ENCODE measurements at regions not wholly inside any gene's neighbourhood (a gene's known extent, or its start where the extent isn't known, plus 50 kb on each side); places are given as distances from the start of the nearest gene placed in this dataset.

DNA sequence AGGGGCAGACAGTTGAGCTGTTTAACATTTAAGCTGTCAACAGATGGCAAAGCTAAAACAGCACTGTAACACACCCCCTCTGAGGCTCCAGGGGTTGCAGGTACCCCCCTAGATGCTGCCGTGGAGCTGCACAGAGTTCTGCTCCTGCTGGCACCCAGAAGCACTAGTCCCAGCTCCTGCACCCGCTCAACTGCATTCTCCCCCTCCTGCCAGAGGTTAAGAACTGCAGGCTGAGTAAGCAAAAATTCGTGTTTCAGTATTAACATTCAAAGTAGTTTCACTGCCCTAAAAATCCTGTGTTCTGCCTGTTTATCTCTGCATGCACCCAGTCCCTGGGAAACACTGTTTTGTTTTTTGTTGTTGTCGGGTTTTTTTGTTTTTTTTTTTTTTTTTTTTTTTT is 790.8 kb upstream of the KCND2 start:
- TF ChIP-seq, protein P1, sequence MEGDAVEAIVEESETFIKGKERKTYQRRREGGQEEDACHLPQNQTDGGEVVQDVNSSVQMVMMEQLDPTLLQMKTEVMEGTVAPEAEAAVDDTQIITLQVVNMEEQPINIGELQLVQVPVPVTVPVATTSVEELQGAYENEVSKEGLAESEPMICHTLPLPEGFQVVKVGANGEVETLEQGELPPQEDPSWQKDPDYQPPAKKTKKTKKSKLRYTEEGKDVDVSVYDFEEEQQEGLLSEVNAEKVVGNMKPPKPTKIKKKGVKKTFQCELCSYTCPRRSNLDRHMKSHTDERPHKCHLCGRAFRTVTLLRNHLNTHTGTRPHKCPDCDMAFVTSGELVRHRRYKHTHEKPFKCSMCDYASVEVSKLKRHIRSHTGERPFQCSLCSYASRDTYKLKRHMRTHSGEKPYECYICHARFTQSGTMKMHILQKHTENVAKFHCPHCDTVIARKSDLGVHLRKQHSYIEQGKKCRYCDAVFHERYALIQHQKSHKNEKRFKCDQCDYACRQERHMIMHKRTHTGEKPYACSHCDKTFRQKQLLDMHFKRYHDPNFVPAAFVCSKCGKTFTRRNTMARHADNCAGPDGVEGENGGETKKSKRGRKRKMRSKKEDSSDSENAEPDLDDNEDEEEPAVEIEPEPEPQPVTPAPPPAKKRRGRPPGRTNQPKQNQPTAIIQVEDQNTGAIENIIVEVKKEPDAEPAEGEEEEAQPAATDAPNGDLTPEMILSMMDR (IDR thresholded peaks at IDR 0.05): no peak
- Histone ChIP-seq H3K4me3 (no peak overlapping the region), H3K27ac (no peak overlapping the region), H3K27me3 (no peaks in the 10 kb centered on the region), H3K9me3 (no peaks in the 10 kb centered on the region), H3K4me1 (no peaks in the 10 kb centered on the region), H3K36me3 (no peaks in the 10 kb centered on the region)
- DNase-seq (peak in 1 of 4 donors; percentile 9), ATAC-seq (peak; percentile 41)
- intact Hi-C loops (cut with DNase I): no loop called here

DNA sequence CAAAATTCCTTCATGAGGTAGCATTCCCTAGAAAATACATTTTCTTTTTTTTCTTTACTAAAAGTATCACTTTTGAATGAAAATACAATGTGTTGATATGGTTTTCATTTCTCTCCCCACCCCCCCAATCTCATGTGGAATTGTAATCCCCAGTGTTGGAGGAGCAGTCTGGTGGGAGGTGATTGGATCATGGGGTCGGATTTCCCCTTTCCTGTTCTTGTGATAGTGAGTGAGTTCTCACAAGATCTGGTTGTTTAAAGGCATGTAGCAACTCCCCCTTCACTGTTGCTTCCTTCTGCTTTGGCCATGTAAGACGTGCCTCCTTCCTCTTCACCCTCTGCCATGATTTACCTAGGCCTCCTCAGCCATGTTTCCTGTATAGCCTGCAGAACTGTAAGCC is 790.3 kb upstream of the KCND2 start:
- H3K9me3 ChIP-seq: no peaks in the 10 kb centered on the region
- no peak overlapping the region for H3K4me3 ChIP-seq
- H3K27me3 ChIP-seq: no peaks in the 10 kb centered on the region
- DNase-seq (no peak), ATAC-seq (no peak)
- TF ChIP-seq, protein P1 (IDR thresholded peaks at IDR 0.05): no peak
- intact Hi-C loops (cut with DNase I): no loop called here
- no peak overlapping the region for H3K27ac ChIP-seq
- no peaks in the 10 kb centered on the region for H3K36me3 ChIP-seq
- H3K4me1 ChIP-seq: no peaks in the 10 kb centered on the region

DNA sequence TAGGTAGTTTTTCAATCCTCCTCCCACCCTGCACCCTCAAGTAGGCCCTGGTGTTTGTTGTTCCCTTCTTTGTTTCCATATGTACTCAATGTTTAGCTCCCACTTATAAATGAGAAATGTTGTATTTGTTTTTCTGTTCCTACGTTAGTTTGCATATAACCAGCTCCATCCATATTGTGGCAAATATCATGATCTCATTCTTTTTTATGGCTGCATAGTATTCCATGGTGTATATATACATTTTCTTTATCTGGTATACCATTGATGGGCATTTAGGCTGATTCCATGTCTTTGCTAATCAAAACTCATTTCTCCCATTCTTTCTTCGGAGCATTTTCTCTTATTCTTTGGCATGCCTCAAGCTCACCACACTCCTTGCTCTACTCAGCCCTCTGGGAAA is 789.6 kb upstream of the KCND2 start:
- no peak overlapping the region for H3K4me3 ChIP-seq
- DNase-seq: no peak
- TF ChIP-seq, protein P1 (IDR thresholded peaks at IDR 0.05): no peak
- H3K36me3 ChIP-seq: no peaks in the 10 kb centered on the region
- H3K27ac ChIP-seq: no peak overlapping the region
- H3K27me3 ChIP-seq: no peaks in the 10 kb centered on the region
- no peaks in the 10 kb centered on the region for H3K4me1 ChIP-seq
- intact Hi-C loops (cut with DNase I): no loop called here
- ATAC-seq: no peak
- H3K9me3 ChIP-seq: no peaks in the 10 kb centered on the region

DNA sequence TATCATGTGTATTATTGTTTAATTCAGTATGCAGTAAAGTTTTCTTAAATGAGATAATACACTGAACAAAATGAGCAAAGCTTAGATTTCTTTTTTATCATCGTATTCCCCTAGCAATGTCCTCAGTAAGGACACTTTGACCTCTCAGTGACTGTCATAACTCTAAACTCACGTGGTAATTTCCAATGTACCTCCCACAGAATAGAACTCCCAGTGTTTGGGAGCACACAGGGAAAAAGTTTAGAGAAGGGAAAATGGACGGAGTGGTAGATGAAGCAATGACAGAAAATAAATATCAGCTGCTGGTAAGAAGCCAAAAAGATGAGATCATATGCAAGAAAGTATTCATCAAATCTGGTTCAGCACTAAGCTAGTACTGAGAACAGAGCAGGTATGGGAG is 758.6 kb upstream of the KCND2 start:
- Histone ChIP-seq H3K36me3 (no peaks in the 10 kb centered on the region), H3K27me3 (no peaks in the 10 kb centered on the region), H3K27ac (no peak overlapping the region), H3K4me1 (no peaks in the 10 kb centered on the region), H3K9me3 (peaks cover 0 to 4% of the 10 kb centered on the region in 2 donors), H3K4me3 (no peak overlapping the region)
- intact Hi-C loops (cut with DNase I): no loop called here
- DNase-seq (no peak), ATAC-seq (no peak)
- TF ChIP-seq, protein P1 (IDR thresholded peaks at IDR 0.05): no peak

DNA sequence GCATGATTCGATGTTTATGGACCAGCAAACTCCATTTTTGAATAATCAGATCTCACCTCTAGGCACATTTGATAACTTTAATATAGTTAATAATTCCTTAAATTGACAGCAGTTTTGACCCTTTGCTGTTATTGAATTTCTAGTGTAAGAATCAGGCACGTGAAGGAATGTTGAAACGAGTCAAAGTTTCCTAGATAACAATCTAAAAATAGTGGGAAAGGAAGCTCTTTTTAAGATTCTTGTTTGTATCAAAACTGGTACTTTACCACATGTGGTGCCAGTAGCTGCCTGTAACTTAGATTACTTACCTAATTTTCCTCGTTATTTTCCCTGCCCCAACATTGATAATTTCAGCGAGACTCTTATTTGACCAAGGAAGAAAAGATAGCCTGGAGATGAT is 757.8 kb upstream of the KCND2 start:
- DNase-seq: no peak
- no peak for ATAC-seq
- Histone ChIP-seq H3K27me3 (no peaks in the 10 kb centered on the region), H3K4me1 (no peaks in the 10 kb centered on the region), H3K36me3 (no peaks in the 10 kb centered on the region), H3K9me3 (peaks cover 0 to 4% of the 10 kb centered on the region in 2 donors), H3K27ac (no peak overlapping the region), H3K4me3 (no peak overlapping the region)
- intact Hi-C loops (cut with DNase I): no loop called here
- TF ChIP-seq, protein P1 (IDR thresholded peaks at IDR 0.05): no peak
